Neural progenitor cell (in vitro differentiated cells): ENCODE measurements at regions not wholly inside any gene's neighbourhood (a gene's known extent, or its start where the extent isn't known, plus 50 kb on each side); places are given as distances from the start of the nearest gene placed in this dataset.
"Not testable (repeated sequence)": the region's sequence is repeated elsewhere in the genome, so short reads cannot be mapped to it uniquely, and the experiment has no call there.

Experiments used
- DNase-seq: peaks from one replicate; pipeline ENCODE4 v3.0.0-alpha.2; 2016; ENCODE audit warnings: low spot score
- H2AFZ ChIP-seq: fragments of 200-600 bp; sonication (generic); replicated peaks from 2 replicates; pipeline ENCODE4 v1.6.1; 2016; ENCODE audit warnings: antibody characterized with exemption
- H3F3A ChIP-seq: fragments of 200-600 bp; sonication (generic); 2 replicates; pipeline ENCODE4 v1.6.1; 2016; ENCODE audit warnings: antibody characterized with exemption, low read depth
- H3K27ac ChIP-seq: fragments of 200-600 bp; sonication (generic); 2 replicates; pipeline ENCODE4 v1.5.1; 2016; ENCODE audit warnings: mild to moderate bottlenecking
- H3K27me3 ChIP-seq: fragments of 200-600 bp; sonication (generic); 2 replicates; pipeline ENCODE4 v1.6.1; 2016; ENCODE audit warnings: mild to moderate bottlenecking, moderate library complexity
- H3K36me3 ChIP-seq: fragments of 200-600 bp; sonication (generic); 2 replicates; pipeline ENCODE4 v1.5.1; 2016
- H3K4me1 ChIP-seq: fragments of 200-600 bp; sonication (generic); 2 replicates; pipeline ENCODE4 v1.6.1; 2016; ENCODE audit warnings: mixed run types
- H3K4me2 ChIP-seq: fragments of 200-600 bp; sonication (generic); 2 replicates; pipeline ENCODE4 v1.6.1; 2016
- H3K4me3 ChIP-seq: fragments of 200-600 bp; sonication (generic); 2 replicates; pipeline ENCODE4 v1.5.1; 2016
- H3K79me2 ChIP-seq: fragments of 200-600 bp; sonication (generic); 2 replicates; pipeline ENCODE4 v1.6.1; 2016; ENCODE audit warnings: low read depth
- H3K9ac ChIP-seq: fragments of 200-600 bp; sonication (generic); 2 replicates; pipeline ENCODE4 v1.6.1; 2016
- H3K9me3 ChIP-seq: fragments of 200-600 bp; sonication (generic); 2 replicates; pipeline ENCODE4 v1.5.1; 2016; ENCODE audit warnings: low read depth
- H4K20me1 ChIP-seq: fragments of 200-600 bp; sonication (generic); 2 replicates; pipeline ENCODE4 v1.6.1; 2016; ENCODE audit warnings: low read depth
- H3K27ac Mint-ChIP-seq: 3 replicates; pipeline ENCODE4 v1.8.0; 2021; ENCODE audit warnings: mixed read lengths
- H3K27me3 Mint-ChIP-seq: 2 replicates; pipeline ENCODE4 v1.8.0; 2022; ENCODE audit warnings: low read depth, mild to moderate bottlenecking, inconsistent platforms, moderate library complexity, mixed read lengths; ENCODE audit not compliant: insufficient read depth
- H3K36me3 Mint-ChIP-seq: 3 replicates; pipeline ENCODE4 v1.8.0; 2021; ENCODE audit warnings: mixed read lengths
- H3K4me1 Mint-ChIP-seq: 3 replicates; pipeline ENCODE4 v1.8.0; 2021; ENCODE audit warnings: mixed read lengths
- H3K4me3 Mint-ChIP-seq: 3 replicates; pipeline ENCODE4 v1.8.0; 2021; ENCODE audit warnings: mild to moderate bottlenecking, moderate library complexity, mixed read lengths
- H3K9me3 Mint-ChIP-seq: 3 replicates; pipeline ENCODE4 v1.8.0; 2020; ENCODE audit warnings: mixed read lengths

GRCh38 chr2:87621139-87621538 is 126.7 kb upstream of the PLGLB2 start:
- not testable (repeated sequence) for H3F3A ChIP-seq, DNase-seq, H3K4me1 Mint-ChIP-seq, H3K79me2 ChIP-seq, H3K4me3 Mint-ChIP-seq, H3K36me3 Mint-ChIP-seq, H2AFZ ChIP-seq, H3K4me3 ChIP-seq, H3K4me2 ChIP-seq, H4K20me1 ChIP-seq, H3K27me3 Mint-ChIP-seq, H3K27ac Mint-ChIP-seq, H3K4me1 ChIP-seq, H3K9me3 Mint-ChIP-seq, H3K27me3 ChIP-seq, H3K9ac ChIP-seq, H3K36me3 ChIP-seq, H3K9me3 ChIP-seq, H3K27ac ChIP-seq

GRCh38 chr2:87622720-87623119 is 125.2 kb upstream of the PLGLB2 start:
- H3K4me3 Mint-ChIP-seq, H3K27me3 ChIP-seq, H3K9me3 ChIP-seq, H4K20me1 ChIP-seq, H3F3A ChIP-seq, H3K9ac ChIP-seq, DNase-seq, H2AFZ ChIP-seq, H3K27ac Mint-ChIP-seq, H3K4me2 ChIP-seq, H3K4me1 ChIP-seq, H3K9me3 Mint-ChIP-seq, H3K36me3 Mint-ChIP-seq, H3K4me1 Mint-ChIP-seq, H3K4me3 ChIP-seq, H3K27ac ChIP-seq, H3K27me3 Mint-ChIP-seq, H3K79me2 ChIP-seq, H3K36me3 ChIP-seq: not testable (repeated sequence)

GRCh38 chr2:87629491-87630458 is 118.1 kb upstream of the PLGLB2 start:
- not testable (repeated sequence) for H3K4me3 ChIP-seq, H3K27me3 Mint-ChIP-seq, H3F3A ChIP-seq

GRCh38 chr2:87630892-87631291 is 117.0 kb upstream of the PLGLB2 start:
- H3K36me3 Mint-ChIP-seq, H3K27ac ChIP-seq, H4K20me1 ChIP-seq, H3K4me3 ChIP-seq, H3K4me1 Mint-ChIP-seq, H3K36me3 ChIP-seq, H3K4me3 Mint-ChIP-seq, H3K4me1 ChIP-seq, DNase-seq, H3K27me3 ChIP-seq, H3K27ac Mint-ChIP-seq, H2AFZ ChIP-seq, H3K9me3 Mint-ChIP-seq, H3F3A ChIP-seq, H3K27me3 Mint-ChIP-seq, H3K79me2 ChIP-seq, H3K4me2 ChIP-seq, H3K9me3 ChIP-seq, H3K9ac ChIP-seq: not testable (repeated sequence)

More at GRCh38 chr2:87629491-87630458, 118.1 kb upstream of the PLGLB2 start:
- not testable (repeated sequence) for H3K79me2 ChIP-seq, H3K9me3 ChIP-seq, H3K4me1 ChIP-seq, H3K9me3 Mint-ChIP-seq, H4K20me1 ChIP-seq, H3K9ac ChIP-seq, H3K36me3 ChIP-seq, H3K4me1 Mint-ChIP-seq, H3K36me3 Mint-ChIP-seq, H3K4me3 Mint-ChIP-seq, DNase-seq, H2AFZ ChIP-seq, H3K27ac ChIP-seq, H3K27me3 ChIP-seq, H3K4me2 ChIP-seq, H3K27ac Mint-ChIP-seq

GRCh38 chr2:87631402-87631801 is 116.5 kb upstream of the PLGLB2 start:
- not testable (repeated sequence) for H4K20me1 ChIP-seq

GRCh38 chr2:87633287-87633963 is 114.5 kb upstream of the PLGLB2 start:
- not testable (repeated sequence) for H3K4me3 Mint-ChIP-seq, H3K36me3 Mint-ChIP-seq, H3K4me2 ChIP-seq, H3K79me2 ChIP-seq, H3K9me3 Mint-ChIP-seq, H3K27ac ChIP-seq, H3K9me3 ChIP-seq, H3K27ac Mint-ChIP-seq, H4K20me1 ChIP-seq, H3K36me3 ChIP-seq, H2AFZ ChIP-seq, DNase-seq, H3K4me3 ChIP-seq, H3K27me3 Mint-ChIP-seq, H3K9ac ChIP-seq, H3K27me3 ChIP-seq, H3F3A ChIP-seq, H3K4me1 Mint-ChIP-seq, H3K4me1 ChIP-seq

More at GRCh38 chr2:87631402-87631801, 116.5 kb upstream of the PLGLB2 start:
- DNase-seq, H3K9me3 ChIP-seq, H3F3A ChIP-seq, H3K4me1 ChIP-seq, H3K4me2 ChIP-seq, H3K27ac Mint-ChIP-seq, H3K27ac ChIP-seq, H3K9me3 Mint-ChIP-seq, H3K27me3 Mint-ChIP-seq, H3K36me3 ChIP-seq, H3K79me2 ChIP-seq, H2AFZ ChIP-seq, H3K4me1 Mint-ChIP-seq, H3K9ac ChIP-seq, H3K4me3 ChIP-seq, H3K36me3 Mint-ChIP-seq, H3K4me3 Mint-ChIP-seq, H3K27me3 ChIP-seq: not testable (repeated sequence)

- H3F3A ChIP-seq, H3K9ac ChIP-seq, H4K20me1 ChIP-seq, H3K4me2 ChIP-seq, H3K36me3 ChIP-seq, H3K27ac Mint-ChIP-seq, H3K27ac ChIP-seq, H3K4me3 Mint-ChIP-seq, H3K27me3 ChIP-seq, H3K9me3 ChIP-seq, H2AFZ ChIP-seq, H3K4me1 ChIP-seq, H3K9me3 Mint-ChIP-seq, H3K4me3 ChIP-seq, DNase-seq, H3K4me1 Mint-ChIP-seq, H3K27me3 Mint-ChIP-seq, H3K36me3 Mint-ChIP-seq, H3K79me2 ChIP-seq: not testable (repeated sequence)
Measured at GRCh38 chr2:87634106-87634505, 113.8 kb upstream of the PLGLB2 start.

- not testable (repeated sequence) for DNase-seq, H3K4me3 ChIP-seq, H3K27ac ChIP-seq, H3K9me3 ChIP-seq, H3K27me3 ChIP-seq, H3F3A ChIP-seq, H3K36me3 ChIP-seq, H3K4me2 ChIP-seq, H3K27me3 Mint-ChIP-seq, H4K20me1 ChIP-seq, H3K27ac Mint-ChIP-seq, H3K9ac ChIP-seq, H3K9me3 Mint-ChIP-seq, H3K4me3 Mint-ChIP-seq, H3K79me2 ChIP-seq, H3K4me1 Mint-ChIP-seq, H3K36me3 Mint-ChIP-seq, H3K4me1 ChIP-seq, H2AFZ ChIP-seq
Measured at GRCh38 chr2:87634971-87635650, 112.8 kb upstream of the PLGLB2 start.
